ENCODE measurements at regions not wholly inside any gene's neighbourhood (a gene's known extent, or its start where the extent isn't known, plus 50 kb on each side); places are given as distances from the start of the nearest gene placed in this dataset.

DNA sequence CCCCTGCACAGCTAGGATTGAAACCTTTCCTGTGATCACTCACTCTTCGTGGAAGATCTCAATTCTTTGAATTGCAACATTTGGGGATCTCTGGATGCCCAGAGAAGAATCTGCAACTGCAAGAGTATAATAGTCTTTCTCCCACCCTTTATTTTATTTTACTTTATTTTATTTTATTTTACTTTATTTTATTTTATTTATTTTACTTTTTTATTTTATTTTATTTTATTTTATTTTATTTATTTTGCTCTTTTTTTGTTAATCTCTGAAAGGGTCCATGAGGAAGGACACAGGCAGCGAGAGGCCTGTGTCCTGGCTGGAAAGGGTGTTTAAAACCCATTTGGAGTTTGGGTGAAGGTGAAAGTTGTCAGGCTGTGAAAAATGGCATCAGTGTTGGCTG lies 181.4 kb downstream of the TMEM182 start:
- TF ChIP-seq, protein P1, sequence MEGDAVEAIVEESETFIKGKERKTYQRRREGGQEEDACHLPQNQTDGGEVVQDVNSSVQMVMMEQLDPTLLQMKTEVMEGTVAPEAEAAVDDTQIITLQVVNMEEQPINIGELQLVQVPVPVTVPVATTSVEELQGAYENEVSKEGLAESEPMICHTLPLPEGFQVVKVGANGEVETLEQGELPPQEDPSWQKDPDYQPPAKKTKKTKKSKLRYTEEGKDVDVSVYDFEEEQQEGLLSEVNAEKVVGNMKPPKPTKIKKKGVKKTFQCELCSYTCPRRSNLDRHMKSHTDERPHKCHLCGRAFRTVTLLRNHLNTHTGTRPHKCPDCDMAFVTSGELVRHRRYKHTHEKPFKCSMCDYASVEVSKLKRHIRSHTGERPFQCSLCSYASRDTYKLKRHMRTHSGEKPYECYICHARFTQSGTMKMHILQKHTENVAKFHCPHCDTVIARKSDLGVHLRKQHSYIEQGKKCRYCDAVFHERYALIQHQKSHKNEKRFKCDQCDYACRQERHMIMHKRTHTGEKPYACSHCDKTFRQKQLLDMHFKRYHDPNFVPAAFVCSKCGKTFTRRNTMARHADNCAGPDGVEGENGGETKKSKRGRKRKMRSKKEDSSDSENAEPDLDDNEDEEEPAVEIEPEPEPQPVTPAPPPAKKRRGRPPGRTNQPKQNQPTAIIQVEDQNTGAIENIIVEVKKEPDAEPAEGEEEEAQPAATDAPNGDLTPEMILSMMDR (IDR thresholded peaks at IDR 0.05) = no peak
- TF ChIP-seq POLR2A (IDR thresholded peaks at IDR 0.05) (no peak), POLR2AphosphoS5 (IDR thresholded peaks at IDR 0.05; ENCODE audit: insufficient read depth in 1 of 2, low read depth in 1 of 2) (no peak)
